Prostate gland (tissue), 2 donors: ENCODE measurements at regions not wholly inside any gene's neighbourhood (a gene's known extent, or its start where the extent isn't known, plus 50 kb on each side); places are given as distances from the start of the nearest gene placed in this dataset.

Experiments used
- POLR2A ChIP-seq: fragments of 450-650 bp; IDR thresholded peaks from one replicate; pipeline ENCODE4 v1.6.1; 2016; ENCODE audit warnings: antibody characterized with exemption, mild to moderate bottlenecking
- POLR2AphosphoS5 ChIP-seq: sonication (generic); formaldehyde crosslinking; IDR thresholded peaks from one replicate; pipeline ENCODE4 v1.6.1; 2017; ENCODE audit warnings: antibody characterized with exemption
- TF ChIP-seq, protein P1 (sequence below), 4 experiments: fragments of 200-600 bp in 2 of 4; fragments of 450-650 bp in 2 of 4; sonication (generic) in 2 of 4; IDR thresholded peaks; 1 replicate in 3 of 4; 2 replicates in 1 of 4; pipeline ENCODE4 v1.5.1; 2016 to 2019; ENCODE audit warnings: antibody characterized with exemption in 4 of 4, mild to moderate bottlenecking in 2 of 4, moderate library complexity in 2 of 4

DNA sequence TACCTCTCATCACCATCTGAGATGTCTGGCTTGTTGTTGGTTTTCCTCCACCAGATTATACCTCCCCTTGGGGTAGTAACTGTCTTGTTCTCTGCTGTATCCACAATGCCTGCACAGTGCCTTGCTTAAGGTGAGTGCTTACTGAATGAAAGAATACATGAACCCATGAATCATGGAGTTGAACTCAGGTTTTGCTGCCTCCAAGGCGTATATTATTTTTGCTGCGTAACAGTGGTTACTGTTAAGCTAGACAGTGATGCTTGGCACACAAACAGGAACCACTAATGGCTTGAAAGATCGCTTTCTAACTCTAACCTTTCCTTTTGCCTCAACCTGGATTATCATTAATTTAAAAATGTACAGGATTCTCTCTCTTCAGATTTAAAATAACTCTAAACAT, 695.8 kb downstream of the TOX3 start:
- TF ChIP-seq, protein P1, sequence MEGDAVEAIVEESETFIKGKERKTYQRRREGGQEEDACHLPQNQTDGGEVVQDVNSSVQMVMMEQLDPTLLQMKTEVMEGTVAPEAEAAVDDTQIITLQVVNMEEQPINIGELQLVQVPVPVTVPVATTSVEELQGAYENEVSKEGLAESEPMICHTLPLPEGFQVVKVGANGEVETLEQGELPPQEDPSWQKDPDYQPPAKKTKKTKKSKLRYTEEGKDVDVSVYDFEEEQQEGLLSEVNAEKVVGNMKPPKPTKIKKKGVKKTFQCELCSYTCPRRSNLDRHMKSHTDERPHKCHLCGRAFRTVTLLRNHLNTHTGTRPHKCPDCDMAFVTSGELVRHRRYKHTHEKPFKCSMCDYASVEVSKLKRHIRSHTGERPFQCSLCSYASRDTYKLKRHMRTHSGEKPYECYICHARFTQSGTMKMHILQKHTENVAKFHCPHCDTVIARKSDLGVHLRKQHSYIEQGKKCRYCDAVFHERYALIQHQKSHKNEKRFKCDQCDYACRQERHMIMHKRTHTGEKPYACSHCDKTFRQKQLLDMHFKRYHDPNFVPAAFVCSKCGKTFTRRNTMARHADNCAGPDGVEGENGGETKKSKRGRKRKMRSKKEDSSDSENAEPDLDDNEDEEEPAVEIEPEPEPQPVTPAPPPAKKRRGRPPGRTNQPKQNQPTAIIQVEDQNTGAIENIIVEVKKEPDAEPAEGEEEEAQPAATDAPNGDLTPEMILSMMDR (IDR thresholded peaks at IDR 0.05): no peak
- TF ChIP-seq POLR2A (no peak), POLR2AphosphoS5 (no peak)
